Stimulated activated naive CD8-positive, alpha-beta T cell treated with anti-CD3 and anti-CD28 coated beads, Interleukin-15, Interleukin-2, amounts not matched to agents 100 ng/mL and 50 ng/mL, for 24 hours (primary cell): ENCODE measurements at regions not wholly inside any gene's neighbourhood (a gene's known extent, or its start where the extent isn't known, plus 50 kb on each side); places are given as distances from the start of the nearest gene placed in this dataset.
"Not testable (repeated sequence)": the region's sequence is repeated elsewhere in the genome, so short reads cannot be mapped to it uniquely, and the experiment has no call there.

Experiments
- H3K27ac Mint-ChIP-seq: one replicate; pipeline ENCODE4 v1.8.0; 2021; ENCODE audit warnings: mild to moderate bottlenecking, mixed read lengths
- H3K27me3 Mint-ChIP-seq: one replicate; pipeline ENCODE4 v1.8.0; 2021; ENCODE audit warnings: mixed read lengths
- H3K36me3 Mint-ChIP-seq: one replicate; pipeline ENCODE4 v1.8.0; 2021; ENCODE audit warnings: low read depth, mixed read lengths
- H3K4me1 Mint-ChIP-seq: one replicate; pipeline ENCODE4 v1.8.0; 2021; ENCODE audit warnings: low read depth, mixed read lengths
- H3K4me3 Mint-ChIP-seq: one replicate; pipeline ENCODE4 v1.8.0; 2021; ENCODE audit warnings: mild to moderate bottlenecking, mixed read lengths
- H3K9me3 Mint-ChIP-seq: one replicate; pipeline ENCODE4 v1.8.0; 2021; ENCODE audit warnings: mixed read lengths

DNA sequence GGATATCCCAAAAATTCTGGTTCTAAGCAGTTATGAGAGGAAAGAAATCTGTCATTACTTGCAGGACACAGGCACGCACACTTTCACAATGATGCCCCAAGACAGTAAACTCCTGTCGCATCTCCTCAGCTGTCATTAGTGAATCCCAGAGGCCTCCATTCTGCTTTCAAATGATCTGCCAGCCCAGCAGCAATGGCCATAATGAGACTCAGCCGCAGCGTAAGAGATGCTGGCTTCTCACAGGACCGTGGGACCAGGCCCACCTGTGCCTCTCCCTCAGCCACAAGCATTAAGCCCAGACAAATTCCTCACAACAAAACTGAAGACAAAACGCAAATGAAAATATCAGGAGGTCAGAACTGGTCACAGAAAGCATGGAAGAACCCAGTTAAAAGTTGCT lies 98.0 kb upstream of the VLDLR start:
- Mint-ChIP-seq H3K36me3 (no peaks in the 10 kb centered on the region), H3K27ac (no peak overlapping the region), H3K4me1 (no peaks in the 10 kb centered on the region), H3K4me3 (no peak overlapping the region), H3K9me3 (peaks cover 16% of the 10 kb centered on the region), H3K27me3 (peaks cover 8% of the 10 kb centered on the region)

DNA sequence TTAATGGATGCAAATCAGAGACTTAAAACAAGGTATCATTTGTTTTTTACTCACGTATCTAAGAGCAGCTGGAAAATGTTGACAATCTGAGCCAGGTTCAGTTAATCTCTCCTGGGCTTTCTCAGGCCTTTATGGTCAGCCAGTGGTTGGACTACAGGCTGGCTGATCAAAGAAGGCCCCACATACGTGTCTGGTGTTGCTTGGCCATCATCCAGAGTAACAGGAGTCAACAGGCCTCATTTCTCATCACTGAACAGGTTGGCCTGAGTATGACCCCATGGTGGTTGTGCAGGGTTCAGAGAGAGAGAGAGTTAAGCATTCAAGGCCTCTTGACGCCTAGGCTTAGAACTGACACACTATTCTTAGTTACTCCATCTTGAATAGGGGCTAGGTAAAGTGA lies 97.0 kb upstream of the VLDLR start:
- no peak overlapping the region for H3K27ac Mint-ChIP-seq
- peaks cover 9% of the 10 kb centered on the region for H3K9me3 Mint-ChIP-seq
- no peak overlapping the region for H3K4me3 Mint-ChIP-seq
- H3K36me3 Mint-ChIP-seq: no peaks in the 10 kb centered on the region
- no peaks in the 10 kb centered on the region for H3K4me1 Mint-ChIP-seq
- H3K27me3 Mint-ChIP-seq: peaks cover 8% of the 10 kb centered on the region

DNA sequence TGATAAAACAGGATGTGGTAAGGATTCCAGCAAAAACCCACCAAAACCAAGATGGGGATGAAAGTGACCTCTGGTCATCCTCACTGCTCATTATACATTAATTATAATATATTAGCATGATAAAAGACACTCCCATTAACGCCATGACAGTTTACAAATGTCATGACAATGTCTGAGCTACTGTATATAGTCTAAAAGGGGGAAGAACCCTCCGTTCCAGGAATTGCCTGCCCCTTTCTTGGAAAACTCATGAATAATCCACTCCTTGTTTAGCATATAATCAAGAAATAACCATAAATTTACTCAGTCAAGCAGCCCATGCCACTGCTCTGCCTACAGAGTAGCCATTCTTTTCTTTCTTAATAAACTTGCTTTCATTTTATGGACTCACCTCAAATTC lies 96.4 kb upstream of the VLDLR start:
- Mint-ChIP-seq H3K4me3 (no peak overlapping the region), H3K9me3 (peaks cover 7% of the 10 kb centered on the region), H3K27ac (no peak overlapping the region)

DNA sequence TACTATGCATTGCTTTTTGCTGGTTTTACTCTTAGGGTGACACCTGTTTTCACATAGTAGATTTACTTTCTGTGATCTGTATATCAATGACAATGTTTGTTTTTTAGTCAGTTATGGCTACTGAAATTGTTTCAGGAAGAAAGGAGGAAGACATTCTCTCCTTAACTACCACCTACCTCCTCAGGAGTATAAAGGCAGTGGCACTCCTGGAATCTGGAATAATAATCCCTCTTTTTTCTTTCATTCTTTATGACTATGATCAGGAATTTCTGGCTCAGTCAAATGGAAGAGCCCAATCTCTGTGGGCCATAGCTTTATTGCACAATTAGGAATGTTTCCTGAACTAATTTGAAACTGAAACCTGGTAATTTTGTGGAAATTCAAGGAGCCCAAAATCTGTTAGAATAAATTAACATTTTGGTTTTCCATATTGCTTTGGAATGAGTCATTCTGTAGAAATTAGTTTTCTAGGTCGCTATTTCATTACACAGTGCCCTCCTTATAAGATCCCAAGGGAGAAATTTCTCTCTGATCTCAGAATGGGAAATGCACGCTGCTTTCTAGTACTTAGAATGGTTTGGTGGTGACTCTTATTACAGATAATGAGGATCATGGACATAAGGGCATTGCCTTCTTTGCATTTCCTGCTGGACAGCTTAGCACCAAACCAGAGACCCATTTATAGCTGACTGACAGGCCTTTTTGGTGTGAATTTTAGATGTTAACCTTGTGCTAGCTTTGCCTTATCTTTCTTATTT lies 95.3 kb upstream of the VLDLR start:
- Mint-ChIP-seq H3K27me3 (peaks cover 8% of the 10 kb centered on the region), H3K4me3 (no peak overlapping the region), H3K4me1 (no peaks in the 10 kb centered on the region), H3K9me3 (peaks cover 6% of the 10 kb centered on the region), H3K27ac (no peak overlapping the region), H3K36me3 (no peaks in the 10 kb centered on the region)

More for the DNA sequence above, 96.4 kb upstream of the VLDLR start:
- Mint-ChIP-seq H3K4me1 (no peaks in the 10 kb centered on the region), H3K27me3 (peaks cover 8% of the 10 kb centered on the region), H3K36me3 (no peaks in the 10 kb centered on the region)

DNA sequence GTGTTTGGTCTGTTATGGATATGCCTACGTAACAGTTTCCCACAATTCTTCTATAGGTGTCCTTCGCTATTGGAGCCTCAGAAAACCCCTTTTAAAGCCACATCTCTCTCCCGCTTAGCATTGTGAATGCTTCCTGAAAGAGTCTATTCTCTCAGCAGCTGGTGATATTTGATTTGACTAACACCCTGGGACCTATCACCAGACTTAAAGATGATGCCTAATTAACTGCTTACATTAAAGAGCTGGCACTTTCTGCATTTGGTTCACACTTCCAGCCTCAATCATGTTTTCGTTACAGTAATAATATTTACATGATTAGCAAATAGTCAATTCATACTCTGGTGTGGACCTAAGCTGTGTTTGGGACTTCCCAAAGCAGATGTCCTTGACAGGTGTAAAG lies 90.1 kb upstream of the VLDLR start:
- no peaks in the 10 kb centered on the region for H3K36me3 Mint-ChIP-seq
- no peak overlapping the region for H3K27ac Mint-ChIP-seq

DNA sequence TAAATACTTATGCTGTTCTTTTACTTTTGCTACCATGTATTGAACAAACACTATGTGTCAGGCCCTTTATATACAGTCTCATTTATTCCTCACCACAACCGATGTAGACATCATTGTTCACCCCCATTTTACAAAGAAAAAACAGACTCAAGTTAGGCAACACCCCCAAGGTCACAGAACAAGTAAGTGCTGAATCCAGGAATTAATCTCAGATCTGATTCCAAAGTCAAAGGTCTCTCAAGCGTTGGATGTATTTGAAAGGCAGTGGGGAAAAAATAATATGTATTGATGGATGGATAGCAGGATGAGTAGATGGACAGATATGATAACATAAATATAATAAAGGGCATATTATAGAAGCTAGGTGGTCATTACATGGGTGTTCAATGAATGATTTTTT lies 85.1 kb upstream of the VLDLR start:
- Mint-ChIP-seq H3K27me3 (peaks cover 6% of the 10 kb centered on the region), H3K9me3 (no peaks in the 10 kb centered on the region), H3K4me3 (no peak overlapping the region), H3K4me1 (no peaks in the 10 kb centered on the region), H3K36me3 (no peaks in the 10 kb centered on the region), H3K27ac (no peak overlapping the region)

More for the DNA sequence above, 90.1 kb upstream of the VLDLR start:
- Mint-ChIP-seq H3K4me1 (no peaks in the 10 kb centered on the region), H3K9me3 (peaks cover 6% of the 10 kb centered on the region), H3K27me3 (peaks cover 6% of the 10 kb centered on the region), H3K4me3 (no peak overlapping the region)

DNA sequence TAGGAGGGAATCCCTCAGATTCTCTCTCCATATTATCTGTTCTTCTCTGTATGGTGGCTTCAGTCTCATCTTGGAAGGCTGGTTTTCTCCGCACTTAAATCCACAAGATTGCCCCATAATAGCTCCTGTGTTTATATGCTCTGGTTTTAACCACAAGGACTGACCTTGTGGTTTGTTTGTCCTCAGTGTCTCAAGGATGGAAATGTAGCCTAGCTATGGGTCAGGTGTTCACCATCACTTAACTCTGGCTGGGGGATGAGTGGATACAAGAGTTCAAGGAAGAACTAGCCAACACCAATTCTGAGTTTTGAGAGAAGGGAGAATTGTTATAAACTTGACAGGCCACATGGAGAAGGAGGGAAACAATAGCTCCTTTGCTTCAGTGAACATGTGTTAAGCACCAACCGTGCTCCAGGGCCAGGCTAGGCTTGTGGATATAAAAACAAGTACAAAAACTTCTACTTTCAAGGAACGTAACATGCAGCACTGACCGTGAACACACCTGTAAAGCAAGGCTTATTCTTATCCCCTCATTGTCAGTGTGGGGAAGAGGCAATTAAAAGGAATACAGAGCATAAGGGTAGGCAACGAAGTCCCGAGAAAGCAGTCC lies 75.6 kb upstream of the VLDLR start:
- H3K4me3 Mint-ChIP-seq: no peak overlapping the region
- H3K27ac Mint-ChIP-seq: no peak overlapping the region
- no peaks in the 10 kb centered on the region for H3K36me3 Mint-ChIP-seq
- peaks cover 14% of the 10 kb centered on the region for H3K27me3 Mint-ChIP-seq
- H3K4me1 Mint-ChIP-seq: no peaks in the 10 kb centered on the region
- H3K9me3 Mint-ChIP-seq: peaks cover 2% of the 10 kb centered on the region

DNA sequence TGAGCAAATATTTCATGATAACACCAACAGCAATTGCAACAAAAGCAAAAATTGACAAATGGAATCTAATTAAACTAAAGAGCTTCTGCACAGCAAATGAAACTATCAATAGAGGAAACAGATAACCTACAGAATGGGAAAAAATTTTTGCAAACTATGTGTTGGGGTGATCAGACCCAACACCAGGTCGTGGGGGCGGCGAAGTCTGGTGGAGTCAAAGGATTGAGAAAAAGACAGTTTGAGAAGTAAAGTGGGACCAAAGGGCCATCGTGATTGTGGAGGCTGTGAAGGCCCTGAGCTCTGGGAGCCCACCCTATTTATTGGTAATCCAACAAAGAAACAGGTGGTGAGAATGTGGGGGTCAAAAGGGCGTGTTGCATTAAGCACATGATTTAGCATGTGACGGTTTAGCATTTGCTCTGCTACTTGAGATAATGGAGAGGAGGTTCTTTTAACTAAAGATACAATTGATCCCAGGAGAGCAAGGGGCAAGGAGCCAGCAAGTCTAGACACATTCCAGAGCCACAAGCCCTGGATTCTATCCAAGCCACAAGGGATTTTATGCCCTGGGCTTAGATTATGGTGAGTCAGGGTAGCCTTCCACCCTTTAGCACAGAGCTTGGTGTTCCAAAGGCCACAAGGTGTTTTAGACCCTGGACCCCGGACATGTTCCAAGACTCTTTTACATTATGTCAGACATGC lies 65.5 kb upstream of the VLDLR start:
- H3K27me3 Mint-ChIP-seq, H3K4me3 Mint-ChIP-seq, H3K4me1 Mint-ChIP-seq, H3K36me3 Mint-ChIP-seq, H3K27ac Mint-ChIP-seq: not testable (repeated sequence)
- H3K9me3 Mint-ChIP-seq: peaks cover 23% of the 10 kb centered on the region

DNA sequence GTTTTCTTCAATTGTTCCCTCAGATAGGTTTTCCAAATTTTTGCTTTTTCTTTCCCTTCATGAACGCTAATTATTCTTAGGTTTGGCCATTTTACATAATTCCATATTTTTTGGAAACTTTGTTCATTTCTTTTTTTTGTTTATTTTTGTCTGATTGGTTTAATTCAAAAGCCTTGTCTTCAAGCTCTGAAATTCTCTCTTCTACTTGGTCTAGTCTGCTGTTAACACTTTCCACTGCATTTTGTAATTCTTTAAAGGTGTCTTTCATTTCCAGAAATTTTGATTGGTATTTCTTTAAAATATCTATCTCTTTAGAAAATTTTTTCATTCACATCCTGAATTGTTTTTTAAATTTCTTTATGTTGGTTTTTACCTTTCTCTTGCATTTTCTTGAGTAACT lies 63.9 kb upstream of the VLDLR start:
- Mint-ChIP-seq H3K36me3 (no peaks in the 10 kb centered on the region), H3K27me3 (no peaks in the 10 kb centered on the region), H3K27ac (no peak overlapping the region), H3K9me3 (peaks cover 23% of the 10 kb centered on the region), H3K4me1 (no peaks in the 10 kb centered on the region), H3K4me3 (no peak overlapping the region)

DNA sequence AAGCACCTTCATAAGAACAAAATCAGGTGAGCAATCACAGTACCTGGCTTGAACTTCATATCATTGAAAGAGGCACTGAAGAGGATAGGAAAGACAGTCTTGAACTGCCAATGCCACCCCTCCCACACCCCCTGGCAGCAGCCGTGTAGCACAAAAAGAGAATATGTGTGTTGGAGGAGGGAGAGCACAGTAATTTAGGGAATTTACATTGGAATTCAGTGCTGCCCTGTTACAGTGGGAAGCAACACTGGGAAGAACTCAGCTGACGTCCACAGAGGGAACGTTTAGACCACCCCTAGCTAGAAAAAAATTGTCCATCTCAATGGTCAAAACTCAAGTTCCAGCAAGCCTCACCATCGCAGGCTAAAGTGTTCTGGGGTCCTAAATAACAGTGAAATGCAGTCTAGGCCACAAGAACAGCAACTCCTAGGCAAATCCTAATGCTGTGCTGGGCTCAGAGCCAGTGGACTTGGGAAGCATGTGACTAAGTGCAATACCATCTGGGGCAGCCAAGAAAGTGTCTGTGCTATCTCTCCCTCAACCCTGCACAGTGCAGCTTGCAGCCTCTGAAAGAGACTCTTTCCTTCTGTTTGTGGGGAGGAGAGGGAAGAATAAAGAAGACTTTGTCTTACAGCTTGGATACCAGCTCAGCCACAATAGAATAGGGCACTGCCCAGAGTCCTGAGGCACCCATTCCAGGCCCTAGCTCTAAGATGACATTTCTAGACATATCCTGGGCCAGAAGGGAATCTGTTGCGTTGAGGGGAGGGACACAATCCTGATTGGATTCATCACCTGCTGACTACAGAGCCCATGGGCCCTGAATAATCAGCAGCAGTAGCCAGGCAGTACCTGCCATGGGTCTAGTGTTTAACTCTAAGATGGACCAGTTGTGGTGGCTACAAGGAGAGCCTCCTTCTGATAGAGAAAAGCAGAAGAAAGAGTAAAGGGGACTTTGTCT lies 62.1 kb upstream of the VLDLR start:
- H3K9me3 Mint-ChIP-seq: peaks cover 23% of the 10 kb centered on the region
- no peak overlapping the region for H3K4me3 Mint-ChIP-seq
- H3K27ac Mint-ChIP-seq: no peak overlapping the region
- no peaks in the 10 kb centered on the region for H3K36me3 Mint-ChIP-seq
- no peaks in the 10 kb centered on the region for H3K27me3 Mint-ChIP-seq
- no peaks in the 10 kb centered on the region for H3K4me1 Mint-ChIP-seq

DNA sequence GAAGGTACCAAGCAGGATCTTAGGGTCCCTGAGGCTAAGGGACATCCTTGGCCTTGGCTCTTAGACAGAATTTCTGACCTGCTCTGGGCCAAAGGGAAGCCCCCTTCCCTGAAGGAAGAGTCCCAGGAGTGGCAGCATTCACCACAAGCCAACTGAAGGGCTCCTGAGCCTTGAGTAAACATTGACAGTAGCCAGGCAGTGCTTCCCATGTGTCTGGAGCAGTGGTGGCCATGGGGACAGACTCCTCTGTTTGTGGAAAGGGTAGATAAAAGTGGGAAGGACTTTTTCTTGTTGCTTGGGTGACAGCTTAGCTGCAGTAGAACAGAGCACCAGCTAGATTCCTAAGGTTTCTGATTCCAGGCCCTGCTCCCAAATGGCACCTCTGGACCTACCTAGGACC lies 61.4 kb upstream of the VLDLR start:
- Mint-ChIP-seq H3K4me3 (no peak overlapping the region), H3K9me3 (peaks cover 23% of the 10 kb centered on the region), H3K4me1 (no peaks in the 10 kb centered on the region), H3K27me3 (no peaks in the 10 kb centered on the region), H3K27ac (no peak overlapping the region), H3K36me3 (no peaks in the 10 kb centered on the region)

DNA sequence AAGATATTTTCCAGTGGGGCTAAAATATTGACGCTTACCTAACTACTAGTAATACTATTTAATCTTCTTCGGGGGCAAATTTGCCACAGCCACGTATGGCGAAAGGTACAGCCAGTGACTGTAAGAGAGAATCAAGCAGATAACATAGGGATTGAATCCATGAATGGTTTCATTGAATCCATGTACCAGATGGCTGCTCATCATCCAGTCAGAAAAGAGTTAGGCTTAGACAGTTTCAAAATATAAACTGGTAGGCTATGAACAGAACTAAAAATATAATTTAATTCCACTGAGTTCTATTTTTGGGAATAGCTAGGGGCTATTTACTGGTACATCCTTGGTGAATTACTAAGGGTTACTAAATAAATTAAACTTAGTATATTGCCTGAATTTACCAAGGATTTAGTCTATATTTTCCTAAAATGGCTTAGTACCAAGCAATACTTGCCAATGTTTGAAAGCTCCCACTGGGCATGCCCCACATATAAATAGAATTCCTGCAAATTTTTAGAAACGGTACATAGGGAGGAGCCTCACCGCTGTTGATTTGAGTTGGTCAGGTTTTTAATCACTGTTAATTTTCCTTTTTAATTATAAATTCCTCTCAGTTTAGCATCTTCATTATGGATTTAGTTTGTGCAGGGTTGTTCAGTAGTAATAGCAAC lies 55.8 kb upstream of the VLDLR start:
- Mint-ChIP-seq H3K4me3 (no peak overlapping the region), H3K27me3 (peaks cover 5% of the 10 kb centered on the region), H3K36me3 (no peaks in the 10 kb centered on the region), H3K4me1 (no peaks in the 10 kb centered on the region), H3K9me3 (no peaks in the 10 kb centered on the region), H3K27ac (no peak overlapping the region)

DNA sequence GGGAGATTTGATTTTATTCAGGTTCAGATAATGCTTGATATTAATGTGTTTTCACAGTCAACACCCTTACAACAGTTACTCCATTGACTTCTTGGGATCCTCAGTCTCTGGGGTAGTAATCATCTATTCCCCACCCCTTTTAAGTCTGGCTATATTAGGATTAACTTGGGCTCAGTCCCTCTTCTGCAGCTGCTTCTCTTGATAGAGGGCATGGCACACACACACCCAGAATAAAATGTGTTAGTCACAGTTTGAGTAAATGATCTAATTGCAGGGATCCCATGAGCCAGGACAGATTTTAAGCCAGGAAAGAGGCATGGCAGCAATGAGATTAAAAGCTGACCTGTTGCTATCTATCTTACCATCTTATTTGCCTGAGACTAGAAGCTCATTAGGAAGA lies 53.7 kb upstream of the VLDLR start:
- no peaks in the 10 kb centered on the region for H3K9me3 Mint-ChIP-seq

DNA sequence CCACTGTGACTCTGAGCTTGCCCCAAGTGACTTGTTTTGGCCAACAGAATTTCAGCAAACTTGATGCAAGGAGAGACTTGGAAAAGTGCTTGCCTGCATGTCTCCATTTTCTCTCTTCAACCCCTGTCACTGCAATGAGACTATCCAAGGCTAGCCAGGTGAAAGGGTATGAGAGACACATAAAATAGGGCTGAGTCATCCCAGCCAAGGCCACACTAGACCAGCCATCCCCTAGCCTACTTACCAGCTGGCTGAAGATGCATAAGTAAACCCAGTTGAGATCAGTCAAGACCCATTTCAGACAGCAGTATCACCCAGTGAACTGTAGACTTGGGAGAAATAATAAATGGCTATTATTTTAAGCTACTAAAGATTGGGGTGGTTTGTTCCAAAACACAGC lies 52.9 kb upstream of the VLDLR start:
- H3K4me1 Mint-ChIP-seq: no peaks in the 10 kb centered on the region
- peaks cover 20% of the 10 kb centered on the region for H3K27me3 Mint-ChIP-seq
- no peak overlapping the region for H3K27ac Mint-ChIP-seq
- no peaks in the 10 kb centered on the region for H3K36me3 Mint-ChIP-seq
- no peak overlapping the region for H3K4me3 Mint-ChIP-seq
- H3K9me3 Mint-ChIP-seq: no peaks in the 10 kb centered on the region

More for the DNA sequence above, 53.7 kb upstream of the VLDLR start:
- H3K4me1 Mint-ChIP-seq: no peaks in the 10 kb centered on the region
- no peaks in the 10 kb centered on the region for H3K36me3 Mint-ChIP-seq
- no peak overlapping the region for H3K27ac Mint-ChIP-seq
- no peak overlapping the region for H3K4me3 Mint-ChIP-seq
- peaks cover 16% of the 10 kb centered on the region for H3K27me3 Mint-ChIP-seq
